ENCODE measurements at regions not wholly inside any gene's neighbourhood (a gene's known extent, or its start where the extent isn't known, plus 50 kb on each side); places are given as distances from the start of the nearest gene placed in this dataset.
"Not testable (repeated sequence)": the region's sequence is repeated elsewhere in the genome, so short reads cannot be mapped to it uniquely, and the experiment has no call there.

DNA sequence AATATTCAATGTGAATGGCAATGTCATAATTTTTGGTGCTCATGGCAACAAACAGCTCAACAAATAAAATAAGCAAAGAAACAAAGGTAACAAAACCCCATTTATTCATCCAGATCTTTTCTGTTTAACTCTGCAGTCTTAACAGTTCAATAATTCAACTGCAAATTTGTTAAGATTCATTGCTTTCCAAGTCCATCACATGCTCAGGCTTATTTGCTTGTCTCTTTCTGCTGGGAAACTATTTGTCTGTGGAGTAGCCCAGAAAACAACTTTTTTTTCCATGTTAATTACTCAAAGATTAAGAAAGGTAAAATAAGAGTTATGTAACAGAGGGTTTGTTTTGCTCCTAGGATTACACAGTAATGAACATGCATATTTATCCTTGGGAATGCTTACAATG is 92.6 kb upstream of the PNPT1 start:
- H3K9ac ChIP-seq (replicated peaks; ENCODE audit: extremely low read depth, insufficient read depth, low read length), result no peak overlapping the region
- ChIA-PET CTCF (no interaction called here), POLR2A (no interaction called here)
- dilution Hi-C loops (cut with MboI; ENCODE audit: extremely low pct_ligation_motif_present, low sequenced_read_pairs) (no loop called here), intact Hi-C loops (cut with micrococcal nuclease) (no loop called here)
- no peaks in the 10 kb centered on the region for H3K79me2 ChIP-seq (ENCODE audit: control insufficient read depth, insufficient read depth, low read length)
- no peak overlapping the region for H2AFZ ChIP-seq (ENCODE audit: low read depth, low read length)
- TF ChIP-seq GATA2 (IDR thresholded peaks at IDR 0.05; ENCODE audit: insufficient read depth, insufficient read length, low read depth, low read length) (no peak), POLR2AphosphoS5 (IDR thresholded peaks at IDR 0.05; ENCODE audit: insufficient read depth, low read depth, low read length) (no peak), FOS (IDR thresholded peaks at IDR 0.05; ENCODE audit: borderline replicate concordance, insufficient read depth, low read length) (no peak), EZH2 (IDR thresholded peaks at IDR 0.05; ENCODE audit: borderline replicate concordance, low read depth, low read length, severe bottlenecking) (no peak), POLR2A (IDR thresholded peaks at IDR 0.05; ENCODE audit: low read depth, low read length) (no peak), JUN (IDR thresholded peaks at IDR 0.05; ENCODE audit: borderline replicate concordance, insufficient read depth, insufficient read length, low read depth) (no peak), MYC (IDR thresholded peaks at IDR 0.05; ENCODE audit: low read depth, low read length) (no peak)
- TF ChIP-seq, protein P1, sequence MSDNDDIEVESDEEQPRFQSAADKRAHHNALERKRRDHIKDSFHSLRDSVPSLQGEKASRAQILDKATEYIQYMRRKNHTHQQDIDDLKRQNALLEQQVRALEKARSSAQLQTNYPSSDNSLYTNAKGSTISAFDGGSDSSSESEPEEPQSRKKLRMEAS (IDR thresholded peaks at IDR 0.05; ENCODE audit: insufficient read depth, insufficient read length), result no peak
- TF ChIP-seq, protein P2, sequence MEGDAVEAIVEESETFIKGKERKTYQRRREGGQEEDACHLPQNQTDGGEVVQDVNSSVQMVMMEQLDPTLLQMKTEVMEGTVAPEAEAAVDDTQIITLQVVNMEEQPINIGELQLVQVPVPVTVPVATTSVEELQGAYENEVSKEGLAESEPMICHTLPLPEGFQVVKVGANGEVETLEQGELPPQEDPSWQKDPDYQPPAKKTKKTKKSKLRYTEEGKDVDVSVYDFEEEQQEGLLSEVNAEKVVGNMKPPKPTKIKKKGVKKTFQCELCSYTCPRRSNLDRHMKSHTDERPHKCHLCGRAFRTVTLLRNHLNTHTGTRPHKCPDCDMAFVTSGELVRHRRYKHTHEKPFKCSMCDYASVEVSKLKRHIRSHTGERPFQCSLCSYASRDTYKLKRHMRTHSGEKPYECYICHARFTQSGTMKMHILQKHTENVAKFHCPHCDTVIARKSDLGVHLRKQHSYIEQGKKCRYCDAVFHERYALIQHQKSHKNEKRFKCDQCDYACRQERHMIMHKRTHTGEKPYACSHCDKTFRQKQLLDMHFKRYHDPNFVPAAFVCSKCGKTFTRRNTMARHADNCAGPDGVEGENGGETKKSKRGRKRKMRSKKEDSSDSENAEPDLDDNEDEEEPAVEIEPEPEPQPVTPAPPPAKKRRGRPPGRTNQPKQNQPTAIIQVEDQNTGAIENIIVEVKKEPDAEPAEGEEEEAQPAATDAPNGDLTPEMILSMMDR (IDR thresholded peaks at IDR 0.05; ENCODE audit: extremely low read depth in 1 of 2, insufficient read depth in 1 of 2, low read depth in 1 of 2, low read length in 2 of 2), result no peak
- H3K4me2 ChIP-seq (ENCODE audit: insufficient read depth, low read length), result no peak overlapping the region
- DNase-seq (ENCODE audit: low read depth, low spot score), result no peak
- peaks cover 3% of the 10 kb centered on the region for H3K4me1 ChIP-seq (ENCODE audit: control insufficient read depth, extremely low read depth, insufficient read depth, low read length)
- no peaks in the 10 kb centered on the region for H3K27me3 ChIP-seq (ENCODE audit: control insufficient read depth in 2 of 2, insufficient read depth in 2 of 2, low read length in 2 of 2)
- no peak for FAIRE-seq
- no peaks in the 10 kb centered on the region for H3K9me3 ChIP-seq (replicated peaks; ENCODE audit: control insufficient read depth, insufficient read depth, low read length)
- H4K20me1 ChIP-seq (replicated peaks; ENCODE audit: control insufficient read depth, extremely low read depth, insufficient read depth, low read length), result no peaks in the 10 kb centered on the region
- no peak overlapping the region for H3K4me3 ChIP-seq (replicated peaks in 1 of 3; ENCODE audit: insufficient read depth in 1 of 3, low read depth in 1 of 3, low read length in 3 of 3)
- H3K36me3 ChIP-seq (ENCODE audit: control insufficient read depth in 2 of 2, extremely low read depth in 1 of 2, insufficient read depth in 2 of 2, low read length in 2 of 2), result no peaks in the 10 kb centered on the region
- H3K9me1 ChIP-seq (replicated peaks; ENCODE audit: control insufficient read depth, extremely low read depth, insufficient read depth, low read length), result no peaks in the 10 kb centered on the region
- H3K27ac ChIP-seq (ENCODE audit: insufficient read depth, low read depth, low read length), result no peak overlapping the region
- no TSS peak for BruUV-seq (replicated peaks)

DNA sequence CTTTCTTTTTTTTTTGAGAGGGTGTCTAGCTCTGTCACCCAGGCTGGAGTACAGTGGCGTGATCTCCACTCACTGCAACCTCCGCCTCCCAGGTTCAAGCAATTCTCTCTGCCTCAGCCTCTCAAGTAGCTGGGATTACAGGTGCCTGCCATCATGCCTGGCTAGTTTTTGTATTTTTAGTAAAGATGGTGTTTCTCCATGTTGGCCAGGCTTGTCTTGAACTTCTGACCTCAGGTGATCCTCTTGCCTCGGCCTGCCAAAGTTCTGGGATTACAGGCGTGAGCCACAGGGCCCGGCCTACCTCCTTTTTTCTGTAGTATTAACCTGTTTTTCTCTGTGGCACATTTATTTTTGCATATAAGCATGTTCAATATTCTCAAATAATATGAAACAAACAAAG is 90.1 kb upstream of the PNPT1 start:
- intact Hi-C loops (cut with micrococcal nuclease); DNase-seq (ENCODE audit: low read depth, low spot score); H3K36me3 ChIP-seq (ENCODE audit: control insufficient read depth in 2 of 2, extremely low read depth in 1 of 2, insufficient read depth in 2 of 2, low read length in 2 of 2); dilution Hi-C loops (cut with MboI; ENCODE audit: extremely low pct_ligation_motif_present, low sequenced_read_pairs); H3K27ac ChIP-seq (ENCODE audit: insufficient read depth, low read depth, low read length); H4K20me1 ChIP-seq (replicated peaks; ENCODE audit: control insufficient read depth, extremely low read depth, insufficient read depth, low read length); CTCF ChIA-PET; H3K79me2 ChIP-seq (ENCODE audit: control insufficient read depth, insufficient read depth, low read length); H3K9me1 ChIP-seq (replicated peaks; ENCODE audit: control insufficient read depth, extremely low read depth, insufficient read depth, low read length); H3K4me3 ChIP-seq (replicated peaks in 1 of 3; ENCODE audit: insufficient read depth in 1 of 3, low read depth in 1 of 3, low read length in 3 of 3); BruUV-seq (replicated peaks); H3K9ac ChIP-seq (replicated peaks; ENCODE audit: extremely low read depth, insufficient read depth, low read length); H2AFZ ChIP-seq (ENCODE audit: low read depth, low read length); POLR2A ChIA-PET; H3K4me2 ChIP-seq (ENCODE audit: insufficient read depth, low read length); FAIRE-seq; H3K27me3 ChIP-seq (ENCODE audit: control insufficient read depth in 2 of 2, insufficient read depth in 2 of 2, low read length in 2 of 2); H3K9me3 ChIP-seq (replicated peaks; ENCODE audit: control insufficient read depth, insufficient read depth, low read length): not testable (repeated sequence)
- H3K4me1 ChIP-seq (ENCODE audit: control insufficient read depth, extremely low read depth, insufficient read depth, low read length), result peaks cover 24% of the 10 kb centered on the region
